WTC11 (cell line): ENCODE measurements at regions not wholly inside any gene's neighbourhood (a gene's known extent, or its start where the extent isn't known, plus 50 kb on each side); places are given as distances from the start of the nearest gene placed in this dataset.

ENCODE experiments used
- ATAC-seq: fragments of 200-7000 bp; cut with Tn5 transposase; 2 replicates; pipeline ENCODE4 v1.10.0; 2021; ENCODE audit warnings: mild to moderate bottlenecking, moderate library complexity
- CTCF ChIA-PET: fragments of 300-600 bp; sonication (Branson Sonifier 250); formaldehyde crosslinking; loops from one replicate; lab custom pipeline; 2021; ENCODE audit warnings: antibody characterized with exemption; lab: Charles Lee
- POLR2A ChIA-PET: fragments of 350-600 bp; sonication (Branson Sonifier 250); formaldehyde crosslinking; loops from one replicate; lab custom pipeline; 2021; ENCODE audit warnings: antibody characterized with exemption; lab: Charles Lee
- DNase-seq: peaks from one replicate; pipeline ENCODE4 v3.0.0; 2021; ENCODE audit warnings: low spot score
- H3K27ac Mint-ChIP-seq: 2 replicates; pipeline ENCODE4 v1.8.0; 2021; ENCODE audit warnings: mixed read lengths
- H3K27me3 Mint-ChIP-seq: 2 replicates; pipeline ENCODE4 v1.8.0; 2021; ENCODE audit warnings: low read depth, mild to moderate bottlenecking, moderate library complexity, mixed read lengths
- H3K36me3 Mint-ChIP-seq: 2 replicates; pipeline ENCODE4 v1.8.0; 2021; ENCODE audit warnings: mixed read lengths
- H3K4me1 Mint-ChIP-seq: 2 replicates; pipeline ENCODE4 v1.8.0; 2022; ENCODE audit warnings: mixed read lengths
- H3K4me3 Mint-ChIP-seq: 2 replicates; pipeline ENCODE4 v1.8.0; 2021; ENCODE audit warnings: mild to moderate bottlenecking, moderate library complexity, mixed read lengths
- H3K9me3 Mint-ChIP-seq: 2 replicates; pipeline ENCODE4 v1.8.0; 2021; ENCODE audit warnings: mixed read lengths
- ATF6 ChIP-seq: sonication (generic); formaldehyde crosslinking; IDR thresholded peaks from 2 replicates; pipeline ENCODE4 v1.8.1; 2023; ENCODE audit warnings: mild to moderate bottlenecking, missing genetic modification reagents
- CDX4 ChIP-seq: fragments of 250-450 bp; sonication (Bioruptor Pico); IDR thresholded peaks from 2 replicates; pipeline ENCODE4 v1.9.0; 2021; ENCODE audit warnings: moderate library complexity, mild to moderate bottlenecking, inconsistent platforms, borderline replicate concordance
- CREB1 ChIP-seq: sonication (generic); formaldehyde crosslinking; IDR thresholded peaks from 2 replicates; pipeline ENCODE4 v1.8.0; 2023; ENCODE audit warnings: mild to moderate bottlenecking, missing genetic modification reagents
- CREM ChIP-seq: sonication (generic); formaldehyde crosslinking; IDR thresholded peaks from 2 replicates; pipeline ENCODE4 v1.8.1; 2022; ENCODE audit warnings: mild to moderate bottlenecking, missing genetic modification reagents, moderate library complexity
- CTCF ChIP-seq: fragments of 200-600 bp; IDR thresholded peaks from 2 replicates; pipeline ENCODE4 v1.8.0; 2022; ENCODE audit warnings: antibody characterized with exemption
- EMX1 ChIP-seq: fragments of 250-450 bp; sonication (Bioruptor Pico); IDR thresholded peaks from 2 replicates; pipeline ENCODE4 v1.8.0; 2021; ENCODE audit warnings: mild to moderate bottlenecking
- ESRRA ChIP-seq: sonication (generic); formaldehyde crosslinking; IDR thresholded peaks from 2 replicates; pipeline ENCODE4 v1.8.1; 2022; ENCODE audit warnings: mild to moderate bottlenecking, missing genetic modification reagents, borderline replicate concordance
- ETV6 ChIP-seq: sonication (generic); formaldehyde crosslinking; IDR thresholded peaks from 2 replicates; pipeline ENCODE4 v1.8.1; 2022; ENCODE audit warnings: mild to moderate bottlenecking, missing genetic modification reagents
- FOXJ3 ChIP-seq: sonication (generic); formaldehyde crosslinking; IDR thresholded peaks from 2 replicates; pipeline ENCODE4 v1.9.0; 2021; ENCODE audit warnings: missing genetic modification reagents, mild to moderate bottlenecking, borderline replicate concordance
- FOXK1 ChIP-seq: sonication (generic); formaldehyde crosslinking; IDR thresholded peaks from 2 replicates; pipeline ENCODE4 v1.8.0; 2022; ENCODE audit warnings: mild to moderate bottlenecking, moderate library complexity, missing genetic modification reagents
- FOXP4 ChIP-seq: sonication (generic); formaldehyde crosslinking; IDR thresholded peaks from 2 replicates; pipeline ENCODE4 v1.8.0; 2022; ENCODE audit warnings: mild to moderate bottlenecking, missing genetic modification reagents
- GTF2I ChIP-seq: fragments of 250-450 bp; sonication (Bioruptor Pico); conservative IDR thresholded peaks from 2 replicates; pipeline ENCODE4 v1.4.0; 2021; ENCODE audit warnings: mild to moderate bottlenecking
- HMGXB4 ChIP-seq: sonication (generic); formaldehyde crosslinking; IDR thresholded peaks from 2 replicates; pipeline ENCODE4 v1.8.1; 2023; ENCODE audit warnings: mild to moderate bottlenecking, moderate library complexity, missing genetic modification reagents
- JUN ChIP-seq: sonication (generic); formaldehyde crosslinking; IDR thresholded peaks from 2 replicates; pipeline ENCODE4 v1.8.0; 2023; ENCODE audit warnings: mild to moderate bottlenecking, missing genetic modification reagents
- NFATC4 ChIP-seq: fragments of 250-450 bp; sonication (Bioruptor Pico); IDR thresholded peaks from 2 replicates; pipeline ENCODE4 v1.9.0; 2021; ENCODE audit warnings: mild to moderate bottlenecking
- NR1H2 ChIP-seq: sonication (generic); formaldehyde crosslinking; IDR thresholded peaks from 2 replicates; pipeline ENCODE4 v1.9.0; 2021; ENCODE audit warnings: mild to moderate bottlenecking, moderate library complexity, missing genetic modification reagents
- NR3C1 ChIP-seq: sonication (generic); formaldehyde crosslinking; conservative IDR thresholded peaks from 2 replicates; pipeline ENCODE4 v1.8.1; 2023; ENCODE audit warnings: low read depth, mild to moderate bottlenecking, missing genetic modification reagents
- PREB ChIP-seq: sonication (generic); formaldehyde crosslinking; IDR thresholded peaks from 2 replicates; pipeline ENCODE4 v1.8.1; 2022; ENCODE audit warnings: mild to moderate bottlenecking, missing genetic modification reagents, moderate library complexity, borderline replicate concordance
- SOX15 ChIP-seq: fragments of 250-450 bp; sonication (Bioruptor Pico); IDR thresholded peaks from 2 replicates; pipeline ENCODE4 v1.9.0; 2021; ENCODE audit warnings: mild to moderate bottlenecking
- TCF7 ChIP-seq: sonication (generic); formaldehyde crosslinking; IDR thresholded peaks from 2 replicates; pipeline ENCODE4 v1.8.0; 2022; ENCODE audit warnings: mild to moderate bottlenecking, low read depth, missing genetic modification reagents, moderate library complexity
- TP53 ChIP-seq: sonication (generic); formaldehyde crosslinking; IDR thresholded peaks from 2 replicates; pipeline ENCODE4 v1.8.1; 2023; ENCODE audit warnings: mild to moderate bottlenecking, missing genetic modification reagents
- ZNF219 ChIP-seq: sonication (generic); formaldehyde crosslinking; IDR thresholded peaks from 2 replicates; pipeline ENCODE4 v1.8.0; 2023; ENCODE audit warnings: missing genetic modification reagents, mild to moderate bottlenecking, borderline replicate concordance
- ZNF232 ChIP-seq: sonication (generic); formaldehyde crosslinking; IDR thresholded peaks from 2 replicates; pipeline ENCODE4 v1.8.0; 2022; ENCODE audit warnings: mild to moderate bottlenecking, missing genetic modification reagents
- ZSCAN18 ChIP-seq: fragments of 250-450 bp; sonication (Bioruptor Pico); IDR thresholded peaks from 2 replicates; pipeline ENCODE4 v2.1.2; 2022; ENCODE audit warnings: mild to moderate bottlenecking, moderate library complexity

GRCh38 chr1:199101635-199102034, 462.8 kb downstream of the PTPRC start (continued):
- TF ChIP-seq EMX1: no peak
- TF ChIP-seq, all 79 proteins: peak for 0

- POLR2A ChIA-PET: no interaction called here
- H3K9me3 Mint-ChIP-seq: peaks cover 37% of the 10 kb centered on the region
- H3K4me3 Mint-ChIP-seq: no peak overlapping the region
- TF ChIP-seq ZNF219 (CRISPR knock-in tag) (no peak), FOXP4 (CRISPR knock-in tag) (no peak), ZNF232 (CRISPR knock-in tag) (no peak), NR3C1 (CRISPR knock-in tag) (no peak)
- TF ChIP-seq, all 79 proteins: peak for 0
- no peak for DNase-seq
- no peak for ATAC-seq
- CTCF ChIA-PET: no interaction called here
- Mint-ChIP-seq H3K27me3 (no peaks in the 10 kb centered on the region), H3K27ac (no peak overlapping the region), H3K4me1 (no peaks in the 10 kb centered on the region), H3K36me3 (peaks cover 9% of the 10 kb centered on the region; the same call in 1 of the 2 replicates)
Measured at GRCh38 chr1:199102239-199102638, 463.4 kb downstream of the PTPRC start.

GRCh38 chr1:199109160-199109559, 470.3 kb downstream of the PTPRC start:
- ATAC-seq: no peak
- TF ChIP-seq ETV6 (CRISPR knock-in tag) (no peak), CTCF (no peak), CREM (CRISPR knock-in tag) (no peak), HMGXB4 (CRISPR knock-in tag) (no peak), ATF6 (CRISPR knock-in tag) (no peak), ESRRA (no peak), JUN (CRISPR knock-in tag) (no peak), CREB1 (no peak), TCF7 (no peak), ZSCAN18 (no peak), NFATC4 (CRISPR knock-in tag) (no peak), NR1H2 (CRISPR knock-in tag) (no peak), FOXK1 (CRISPR knock-in tag) (no peak), SOX15 (CRISPR knock-in tag) (no peak), CDX4 (CRISPR knock-in tag) (no peak), TP53 (CRISPR knock-in tag) (no peak), PREB (CRISPR knock-in tag) (no peak), GTF2I (CRISPR knock-in tag) (no peak), FOXJ3 (no peak)

More at GRCh38 chr1:199109160-199109559, 470.3 kb downstream of the PTPRC start:
- no peaks in the 10 kb centered on the region for H3K4me1 Mint-ChIP-seq
- no peak overlapping the region for H3K27ac Mint-ChIP-seq
- ChIA-PET CTCF (no interaction called here), POLR2A (no interaction called here)
- H3K36me3 Mint-ChIP-seq: peaks cover 6% of the 10 kb centered on the region; the same call in 1 of the 2 replicates
- no peak overlapping the region for H3K4me3 Mint-ChIP-seq
- no peaks in the 10 kb centered on the region for H3K27me3 Mint-ChIP-seq
- peaks cover 35% of the 10 kb centered on the region for H3K9me3 Mint-ChIP-seq
- DNase-seq: no peak
